Neutrophil (primary cell): ENCODE measurements at regions not wholly inside any gene's neighbourhood (a gene's known extent, or its start where the extent isn't known, plus 50 kb on each side); places are given as distances from the start of the nearest gene placed in this dataset.

ENCODE experiments used
- H3K27ac ChIP-seq: fragments of 200-600 bp; sonication (generic); 2 replicates; pipeline ENCODE4 v1.5.1; 2016; ENCODE audit warnings: mild to moderate bottlenecking, moderate library complexity
- H3K27me3 ChIP-seq: fragments of 200-600 bp; sonication (generic); 2 replicates; pipeline ENCODE4 v1.6.0; 2016; ENCODE audit warnings: mild to moderate bottlenecking
- H3K36me3 ChIP-seq: fragments of 200-600 bp; sonication (generic); 2 replicates; pipeline ENCODE4 v1.5.1; 2017
- H3K4me1 ChIP-seq, 2 experiments: fragments of 200-600 bp in 1 of 2; sonication (generic) in 1 of 2; 1 replicate in 1 of 2; 2 replicates in 1 of 2; pipeline versions ENCODE4 v1.5.1 to v1.6.1; 2013 to 2016; ENCODE audit warnings: low read depth in 1 of 2, low read length in 1 of 2, mild to moderate bottlenecking in 1 of 2, moderate library complexity in 1 of 2; ENCODE audit not compliant: control insufficient read depth in 1 of 2, insufficient read depth in 1 of 2
- H3K4me3 ChIP-seq, 2 experiments: fragments of 200-600 bp in 1 of 2; sonication (generic) in 1 of 2; 1 replicate in 1 of 2; 2 replicates in 1 of 2; pipeline ENCODE4 v1.5.1; 2013 to 2016; ENCODE audit warnings: low read depth in 1 of 2, low read length in 1 of 2, mild to moderate bottlenecking in 1 of 2, moderate library complexity in 1 of 2
- H3K9me3 ChIP-seq: fragments of 200-600 bp; sonication (generic); 2 replicates; pipeline ENCODE4 v1.5.1; 2016
- CTCF ChIP-seq: fragments of 200-600 bp; sonication (generic); IDR thresholded peaks from 2 replicates; pipeline ENCODE4 v1.5.1; 2016; ENCODE audit warnings: antibody characterized with exemption

- no peak for TF ChIP-seq CTCF
- Histone ChIP-seq H3K27me3 (no peaks in the 10 kb centered on the region), H3K27ac (no peak overlapping the region), H3K9me3 (no peaks in the 10 kb centered on the region), H3K36me3 (no peaks in the 10 kb centered on the region), H3K4me3 (no peak overlapping the region), H3K4me1 (peaks cover 0 to 4% of the 10 kb centered on the region in 2 experiments)
Observed at GRCh38 chr13:73292127-73292526, 233.3 kb downstream of the KLF5 start.

- no peak for TF ChIP-seq CTCF
- no peaks in the 10 kb centered on the region for H3K9me3 ChIP-seq
- H3K4me3 ChIP-seq, result no peak overlapping the region
- no peaks in the 10 kb centered on the region for H3K27me3 ChIP-seq
- H3K4me1 ChIP-seq, result peaks cover 0 to 4% of the 10 kb centered on the region in 2 experiments
- H3K27ac ChIP-seq, result no peak overlapping the region
- H3K36me3 ChIP-seq, result no peaks in the 10 kb centered on the region
Observed at GRCh38 chr13:73290844-73291243, 232.0 kb downstream of the KLF5 start.

GRCh38 chr13:73288596-73288995 is 229.8 kb downstream of the KLF5 start:
- Histone ChIP-seq H3K4me3 (no peak overlapping the region), H3K27me3 (no peaks in the 10 kb centered on the region), H3K27ac (no peak overlapping the region), H3K4me1 (peaks cover 0 to 4% of the 10 kb centered on the region in 2 experiments), H3K9me3 (no peaks in the 10 kb centered on the region), H3K36me3 (no peaks in the 10 kb centered on the region)
- TF ChIP-seq CTCF, result no peak

GRCh38 chr13:73287831-73288230 is 229.0 kb downstream of the KLF5 start:
- Histone ChIP-seq H3K4me3 (no peak overlapping the region), H3K9me3 (no peaks in the 10 kb centered on the region), H3K27ac (no peak overlapping the region), H3K27me3 (no peaks in the 10 kb centered on the region), H3K36me3 (no peaks in the 10 kb centered on the region), H3K4me1 (peaks cover 0 to 4% of the 10 kb centered on the region in 2 experiments)
- no peak for TF ChIP-seq CTCF

- Histone ChIP-seq H3K9me3 (no peaks in the 10 kb centered on the region), H3K27ac (no peak overlapping the region), H3K4me1 (peaks cover 0 to 4% of the 10 kb centered on the region in 2 experiments), H3K27me3 (no peaks in the 10 kb centered on the region), H3K36me3 (no peaks in the 10 kb centered on the region), H3K4me3 (no peak overlapping the region)
- TF ChIP-seq CTCF, result no peak
Observed at GRCh38 chr13:73286942-73287620, 228.3 kb downstream of the KLF5 start.
